SH-SY5Y (cell line): ENCODE measurements at regions not wholly inside any gene's neighbourhood (a gene's known extent, or its start where the extent isn't known, plus 50 kb on each side); places are given as distances from the start of the nearest gene placed in this dataset.

ENCODE experiments used
- GATA2 ChIP-seq: IDR thresholded peaks from 2 replicates; pipeline ENCODE4 v1.6.1; 2011; ENCODE audit warnings: mild to moderate bottlenecking, low read depth, low read length
- GATA3 ChIP-seq: IDR thresholded peaks from 2 replicates; pipeline ENCODE4 v1.6.1; 2011; ENCODE audit warnings: low read depth, mild to moderate bottlenecking, low read length, moderate library complexity

- no peak for TF ChIP-seq GATA2
- TF ChIP-seq GATA3, result no peak
Measured at GRCh38 chrX:121109986-121110385, 62.6 kb downstream of the GLUD2 start.
